ENCODE measurements at regions not wholly inside any gene's neighbourhood (a gene's known extent, or its start where the extent isn't known, plus 50 kb on each side); places are given as distances from the start of the nearest gene placed in this dataset.

- POLR2A ChIA-PET = no interaction called here
- no peak for DNase-seq (ENCODE audit: low read depth, low spot score)
- no peak overlapping the region for H3K4me3 ChIP-seq (ENCODE audit: low read depth, low read length)
- CTCF ChIA-PET = no interaction called here
- no peak for TF ChIP-seq CTCF (IDR thresholded peaks at IDR 0.05; ENCODE audit: insufficient read depth, low read length, missing control alignments)
Observed at GRCh38 chr6:21648475-21649050, 55.0 kb downstream of the SOX4 start.

- no peak for TF ChIP-seq CTCF (IDR thresholded peaks at IDR 0.05; ENCODE audit: insufficient read depth, low read length, missing control alignments)
- H3K4me3 ChIP-seq (ENCODE audit: low read depth, low read length) = no peak overlapping the region
- CTCF ChIA-PET = no interaction called here
- POLR2A ChIA-PET = no interaction called here
- DNase-seq (ENCODE audit: low read depth, low spot score) = no peak
Observed at GRCh38 chr6:21653323-21653722, 59.8 kb downstream of the SOX4 start.

GRCh38 chr6:21653905-21654304, 60.4 kb downstream of the SOX4 start:
- H3K4me3 ChIP-seq (ENCODE audit: low read depth, low read length) = no peak overlapping the region
- ChIA-PET CTCF (no interaction called here), POLR2A (no interaction called here)
- TF ChIP-seq CTCF (IDR thresholded peaks at IDR 0.05; ENCODE audit: insufficient read depth, low read length, missing control alignments) = no peak
- DNase-seq (ENCODE audit: low read depth, low spot score) = no peak

GRCh38 chr6:21654361-21654760, 60.8 kb downstream of the SOX4 start:
- H3K4me3 ChIP-seq (ENCODE audit: low read depth, low read length) = no peak overlapping the region
- POLR2A ChIA-PET = no interaction called here
- CTCF ChIA-PET = no interaction called here
- no peak for TF ChIP-seq CTCF (IDR thresholded peaks at IDR 0.05; ENCODE audit: insufficient read depth, low read length, missing control alignments)
- no peak for DNase-seq (ENCODE audit: low read depth, low spot score)

- TF ChIP-seq CTCF (IDR thresholded peaks at IDR 0.05; ENCODE audit: insufficient read depth, low read length, missing control alignments) = no peak
- no peak for DNase-seq (ENCODE audit: low read depth, low spot score)
- H3K4me3 ChIP-seq (ENCODE audit: low read depth, low read length) = peak overlapping the region; percentile 56
- ChIA-PET POLR2A (no interaction called here), CTCF (no interaction called here)
Observed at GRCh38 chr6:21663966-21664313, 70.4 kb downstream of the SOX4 start.

GRCh38 chr6:21664314-21665109, 71.0 kb downstream of the SOX4 start:
- POLR2A ChIA-PET = no interaction called here
- H3K4me3 ChIP-seq (ENCODE audit: low read depth, low read length) = peak overlapping the region; percentile 56
- DNase-seq (ENCODE audit: low read depth, low spot score) = no peak
- TF ChIP-seq CTCF (IDR thresholded peaks at IDR 0.05; ENCODE audit: insufficient read depth, low read length, missing control alignments) = no peak
- CTCF ChIA-PET = no interaction called here

Measured in AG04449 (cell line).